Astrocyte (in vitro differentiated cells and primary cell): ENCODE measurements at regions not wholly inside any gene's neighbourhood (a gene's known extent, or its start where the extent isn't known, plus 50 kb on each side); places are given as distances from the start of the nearest gene placed in this dataset.
"Not testable (repeated sequence)": the region's sequence is repeated elsewhere in the genome, so short reads cannot be mapped to it uniquely, and the experiment has no call there.

Experiments used
- DNase-seq: peaks from one replicate; pipeline ENCODE4 v3.0.0-alpha.2; 2010; ENCODE audit warnings: low read depth
- FAIRE-seq: peaks from 2 replicates; lab custom pipeline; 2011; peaks lifted over from hg19 to GRCh38; lab: Jason Lieb, UNC
- H2AFZ ChIP-seq: 2 replicates; pipeline ENCODE4 v1.6.0; 2012; ENCODE audit warnings: low read depth, low read length, inconsistent platforms
- H3K27ac ChIP-seq: 2 replicates; pipeline ENCODE4 v1.5.1; 2011; ENCODE audit warnings: low read depth, low read length, inconsistent platforms
- H3K27me3 ChIP-seq: 2 replicates; pipeline ENCODE4 v1.6.0; 2011; ENCODE audit warnings: low read length, inconsistent platforms; ENCODE audit not compliant: insufficient read depth
- H3K36me3 ChIP-seq: 2 replicates; pipeline ENCODE4 v1.5.1; 2011; ENCODE audit warnings: low read length, inconsistent platforms; ENCODE audit not compliant: insufficient read depth
- H3K4me1 ChIP-seq: 2 replicates; pipeline ENCODE4 v1.5.1; 2011; ENCODE audit warnings: low read length, inconsistent platforms; ENCODE audit not compliant: insufficient read depth
- H3K4me2 ChIP-seq: 2 replicates; pipeline ENCODE4 v1.6.0; 2012; ENCODE audit warnings: low read length, inconsistent platforms
- H3K4me3 ChIP-seq: 2 replicates; pipeline ENCODE4 v1.5.1; 2011; ENCODE audit warnings: low read depth, mild to moderate bottlenecking, low read length, inconsistent platforms; ENCODE audit not compliant: insufficient read depth
- H3K79me2 ChIP-seq: 2 replicates; pipeline ENCODE4 v1.6.0; 2012; ENCODE audit warnings: mild to moderate bottlenecking, low read length, inconsistent platforms; ENCODE audit not compliant: insufficient read depth
- H3K9ac ChIP-seq: 2 replicates; pipeline ENCODE4 v1.6.0; 2012; ENCODE audit warnings: mild to moderate bottlenecking, low read length, inconsistent platforms
- H3K9me3 ChIP-seq: 2 replicates; pipeline ENCODE4 v1.5.1; 2012; ENCODE audit warnings: low read depth, mild to moderate bottlenecking, low read length, inconsistent platforms; ENCODE audit not compliant: insufficient read depth
- H4K20me1 ChIP-seq: 2 replicates; pipeline ENCODE4 v1.6.0; 2012; ENCODE audit warnings: low read length, inconsistent platforms; ENCODE audit not compliant: insufficient read depth
- H3K27ac Mint-ChIP-seq: one replicate; pipeline ENCODE4 v1.8.0; 2021; ENCODE audit warnings: mild to moderate bottlenecking, mixed read lengths; ENCODE audit not compliant: unreplicated experiment
- H3K27me3 Mint-ChIP-seq: one replicate; pipeline ENCODE4 v1.8.0; 2021; ENCODE audit warnings: low read depth, mixed read lengths; ENCODE audit not compliant: unreplicated experiment
- H3K36me3 Mint-ChIP-seq: one replicate; pipeline ENCODE4 v1.8.0; 2021; ENCODE audit warnings: low read depth, mixed read lengths; ENCODE audit not compliant: unreplicated experiment
- H3K4me1 Mint-ChIP-seq: one replicate; pipeline ENCODE4 v1.8.0; 2021; ENCODE audit warnings: low read depth, mixed read lengths; ENCODE audit not compliant: unreplicated experiment
- H3K4me3 Mint-ChIP-seq: one replicate; pipeline ENCODE4 v1.8.0; 2021; ENCODE audit warnings: mild to moderate bottlenecking, moderate library complexity, mixed read lengths; ENCODE audit not compliant: unreplicated experiment
- H3K9me3 Mint-ChIP-seq: one replicate; pipeline ENCODE4 v1.8.0; 2021; ENCODE audit warnings: mild to moderate bottlenecking, mixed read lengths; ENCODE audit not compliant: unreplicated experiment
- EZH2 ChIP-seq: IDR thresholded peaks from 2 replicates; pipeline ENCODE4 v1.6.1; 2012; ENCODE audit warnings: mild to moderate bottlenecking, low read length, inconsistent platforms; ENCODE audit not compliant: insufficient read depth
- TF ChIP-seq, protein P1 (sequence below): IDR thresholded peaks from 2 replicates; pipeline ENCODE4 v1.5.1; 2011; ENCODE audit warnings: low read depth, mild to moderate bottlenecking, inconsistent platforms, low read length, moderate library complexity; ENCODE audit not compliant: insufficient read depth

DNA sequence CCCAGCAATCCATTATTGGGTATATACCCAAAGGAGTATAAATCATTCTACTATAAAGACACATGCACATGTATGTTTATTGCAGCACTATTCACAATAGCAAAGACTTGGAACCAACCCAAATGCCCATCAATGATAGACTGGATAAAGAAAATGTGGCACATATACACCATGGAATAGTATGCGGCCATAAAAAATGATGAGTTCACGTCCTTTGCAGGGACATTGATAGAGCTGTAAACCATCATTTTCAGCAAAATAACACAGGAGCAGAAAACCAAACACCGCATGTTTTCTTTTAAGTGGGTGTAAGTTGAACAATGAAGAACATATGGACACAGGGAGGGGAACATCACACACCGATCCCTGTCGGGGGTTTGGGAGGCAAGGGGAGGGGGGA, 56.7 kb downstream of the PALS2 start:
- H3K79me2 ChIP-seq: not testable (repeated sequence)

DNA sequence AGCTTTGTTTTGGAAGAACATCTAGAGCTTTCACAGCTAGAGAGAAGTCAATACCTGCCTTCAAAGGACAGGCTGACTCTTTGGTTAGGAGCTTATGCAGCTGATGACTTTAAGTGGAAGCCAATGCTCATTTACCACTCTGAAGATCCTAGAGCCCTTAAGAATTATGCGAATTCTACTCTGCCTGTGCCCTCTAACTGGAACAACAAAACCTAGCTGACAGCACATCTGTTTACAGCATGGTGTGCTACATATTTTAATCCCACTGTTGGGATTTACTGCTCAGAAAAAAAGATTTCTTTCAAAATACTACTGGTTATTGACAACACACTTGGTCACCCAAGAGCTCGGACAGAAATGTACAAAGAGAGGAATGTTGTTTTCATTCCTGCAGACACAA, 57.3 kb downstream of the PALS2 start:
- peaks cover 2% of the 10 kb centered on the region for H3K9me3 Mint-ChIP-seq
- H3K4me1 Mint-ChIP-seq: no peaks in the 10 kb centered on the region
- peaks cover 4% of the 10 kb centered on the region for H3K36me3 Mint-ChIP-seq
- no peaks in the 10 kb centered on the region for H3K27me3 ChIP-seq
- H3K27ac ChIP-seq: no peak overlapping the region
- DNase-seq (no peak), FAIRE-seq (no peak)
- H4K20me1 ChIP-seq: no peaks in the 10 kb centered on the region
- TF ChIP-seq, protein P1, sequence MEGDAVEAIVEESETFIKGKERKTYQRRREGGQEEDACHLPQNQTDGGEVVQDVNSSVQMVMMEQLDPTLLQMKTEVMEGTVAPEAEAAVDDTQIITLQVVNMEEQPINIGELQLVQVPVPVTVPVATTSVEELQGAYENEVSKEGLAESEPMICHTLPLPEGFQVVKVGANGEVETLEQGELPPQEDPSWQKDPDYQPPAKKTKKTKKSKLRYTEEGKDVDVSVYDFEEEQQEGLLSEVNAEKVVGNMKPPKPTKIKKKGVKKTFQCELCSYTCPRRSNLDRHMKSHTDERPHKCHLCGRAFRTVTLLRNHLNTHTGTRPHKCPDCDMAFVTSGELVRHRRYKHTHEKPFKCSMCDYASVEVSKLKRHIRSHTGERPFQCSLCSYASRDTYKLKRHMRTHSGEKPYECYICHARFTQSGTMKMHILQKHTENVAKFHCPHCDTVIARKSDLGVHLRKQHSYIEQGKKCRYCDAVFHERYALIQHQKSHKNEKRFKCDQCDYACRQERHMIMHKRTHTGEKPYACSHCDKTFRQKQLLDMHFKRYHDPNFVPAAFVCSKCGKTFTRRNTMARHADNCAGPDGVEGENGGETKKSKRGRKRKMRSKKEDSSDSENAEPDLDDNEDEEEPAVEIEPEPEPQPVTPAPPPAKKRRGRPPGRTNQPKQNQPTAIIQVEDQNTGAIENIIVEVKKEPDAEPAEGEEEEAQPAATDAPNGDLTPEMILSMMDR: no peak
- no peak for TF ChIP-seq EZH2
- no peaks in the 10 kb centered on the region for H3K27me3 Mint-ChIP-seq
- H3K4me3 Mint-ChIP-seq: no peak overlapping the region
- H3K36me3 ChIP-seq: no peaks in the 10 kb centered on the region
- H3K4me1 ChIP-seq: no peaks in the 10 kb centered on the region
- no peaks in the 10 kb centered on the region for H3K79me2 ChIP-seq
- H3K27ac Mint-ChIP-seq: no peak overlapping the region
- H3K4me2 ChIP-seq: no peak overlapping the region
- no peak overlapping the region for H3K4me3 ChIP-seq
- H3K9ac ChIP-seq: no peak overlapping the region
- no peaks in the 10 kb centered on the region for H3K9me3 ChIP-seq
- H2AFZ ChIP-seq: no peak overlapping the region

More for the DNA sequence above, 56.7 kb downstream of the PALS2 start:
- not testable (repeated sequence) for H2AFZ ChIP-seq, H3K27me3 ChIP-seq, H3K36me3 Mint-ChIP-seq, H3K9me3 Mint-ChIP-seq, H3K4me3 Mint-ChIP-seq, H3K4me2 ChIP-seq, FAIRE-seq, H4K20me1 ChIP-seq, H3K27me3 Mint-ChIP-seq, H3K36me3 ChIP-seq, DNase-seq, H3K27ac Mint-ChIP-seq, H3K4me3 ChIP-seq, H3K9ac ChIP-seq, H3K4me1 ChIP-seq, H3K4me1 Mint-ChIP-seq, H3K9me3 ChIP-seq, H3K27ac ChIP-seq

DNA sequence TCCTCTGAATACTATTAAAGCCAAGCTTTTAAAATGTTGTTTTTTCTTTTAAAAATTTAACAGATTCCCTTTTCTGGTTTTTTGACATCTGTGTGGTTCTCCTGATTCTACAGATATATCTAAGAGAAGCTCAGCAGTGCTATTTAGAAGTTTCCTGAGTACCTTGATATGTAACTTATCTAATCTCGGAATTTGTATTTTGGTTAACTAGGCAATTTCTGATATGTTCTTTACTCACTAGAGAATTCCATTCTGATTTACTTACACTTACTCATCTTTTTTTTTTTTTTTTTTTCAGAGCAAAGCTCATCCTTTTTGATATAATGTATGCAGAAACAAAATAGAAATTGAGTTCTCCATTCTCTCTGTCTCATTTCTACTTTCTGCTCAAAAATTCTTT, 63.8 kb downstream of the PALS2 start:
- TF ChIP-seq, protein P1: no peak
- TF ChIP-seq EZH2: no peak
- H3K27me3 Mint-ChIP-seq: no peaks in the 10 kb centered on the region

More for the DNA sequence above, 63.8 kb downstream of the PALS2 start:
- no peaks in the 10 kb centered on the region for H3K36me3 ChIP-seq
- no peak overlapping the region for H3K27ac ChIP-seq
- H3K4me1 Mint-ChIP-seq: no peaks in the 10 kb centered on the region
- no peak overlapping the region for H3K27ac Mint-ChIP-seq
- no peaks in the 10 kb centered on the region for H3K4me1 ChIP-seq
- H3K9me3 ChIP-seq: no peaks in the 10 kb centered on the region
- no peaks in the 10 kb centered on the region for H3K27me3 ChIP-seq
- H3K36me3 Mint-ChIP-seq: peaks cover under 1% of the 10 kb centered on the region
- DNase-seq (peak; percentile 29), FAIRE-seq (no peak)
- no peak overlapping the region for H3K4me3 ChIP-seq
- no peak overlapping the region for H3K4me3 Mint-ChIP-seq
- H4K20me1 ChIP-seq: no peaks in the 10 kb centered on the region
- H3K4me2 ChIP-seq: no peak overlapping the region
- no peaks in the 10 kb centered on the region for H3K79me2 ChIP-seq
- H3K9me3 Mint-ChIP-seq: no peaks in the 10 kb centered on the region
- no peak overlapping the region for H3K9ac ChIP-seq
- H2AFZ ChIP-seq: no peak overlapping the region
